CD4-positive, alpha-beta T cell treated with Interferon gamma for 1 hour (primary cell): ENCODE measurements at regions not wholly inside any gene's neighbourhood (a gene's known extent, or its start where the extent isn't known, plus 50 kb on each side); places are given as distances from the start of the nearest gene placed in this dataset.

ENCODE experiments used
- DNase-seq: peaks from one replicate; pipeline ENCODE4 v3.0.0-alpha.2; 2020

DNA sequence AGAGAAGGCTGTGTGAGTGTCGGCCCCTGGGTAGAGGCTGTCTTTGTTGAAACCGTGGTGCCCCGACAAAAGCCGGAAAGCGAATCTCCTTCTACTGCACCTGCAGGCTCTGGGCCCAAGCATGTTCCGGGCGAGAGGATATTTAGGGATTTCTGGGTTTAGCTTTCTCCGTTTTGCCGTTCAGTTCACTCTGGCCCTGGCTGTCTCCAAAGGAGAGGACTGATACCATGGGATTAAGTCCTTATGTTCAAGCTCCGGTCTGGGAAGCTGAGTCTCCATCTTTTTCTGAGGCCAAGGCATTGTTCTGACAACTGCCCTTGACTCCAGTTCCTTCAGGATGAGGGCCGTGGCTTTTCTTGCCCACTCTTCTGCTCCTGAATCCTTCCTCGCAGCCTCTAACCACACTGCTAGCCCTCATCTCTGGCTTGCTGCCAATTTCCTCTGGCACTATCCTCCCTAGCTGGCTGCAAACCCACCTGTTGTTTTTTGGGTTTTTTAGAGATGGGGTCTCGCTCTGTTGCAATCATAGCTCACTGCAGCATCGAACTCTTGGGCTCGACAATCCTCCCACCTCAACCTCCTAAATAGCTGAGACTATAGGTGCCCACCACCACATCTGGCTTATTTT, 206.8 kb downstream of the SKIDA1 start:
- no peak for DNase-seq

DNA sequence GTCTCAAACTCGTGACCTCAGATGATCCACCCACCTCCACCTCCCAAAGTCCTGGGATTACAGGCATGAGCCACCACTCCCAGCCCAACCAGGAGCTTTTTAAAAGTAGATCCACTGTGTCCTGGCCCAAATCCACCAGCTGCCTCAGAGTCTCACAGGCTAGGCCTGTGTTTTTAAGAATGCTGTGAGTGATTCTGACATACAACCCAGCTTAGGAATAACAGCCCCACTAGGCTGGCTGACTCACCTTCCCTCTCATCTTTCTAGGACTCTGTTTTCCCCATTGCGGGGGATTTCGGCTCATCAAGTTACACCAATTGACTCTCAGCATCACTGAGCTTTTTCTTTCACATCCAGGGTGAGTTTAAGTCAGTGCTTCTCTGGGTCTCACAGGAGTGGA, 207.6 kb downstream of the SKIDA1 start:
- no peak for DNase-seq

DNA sequence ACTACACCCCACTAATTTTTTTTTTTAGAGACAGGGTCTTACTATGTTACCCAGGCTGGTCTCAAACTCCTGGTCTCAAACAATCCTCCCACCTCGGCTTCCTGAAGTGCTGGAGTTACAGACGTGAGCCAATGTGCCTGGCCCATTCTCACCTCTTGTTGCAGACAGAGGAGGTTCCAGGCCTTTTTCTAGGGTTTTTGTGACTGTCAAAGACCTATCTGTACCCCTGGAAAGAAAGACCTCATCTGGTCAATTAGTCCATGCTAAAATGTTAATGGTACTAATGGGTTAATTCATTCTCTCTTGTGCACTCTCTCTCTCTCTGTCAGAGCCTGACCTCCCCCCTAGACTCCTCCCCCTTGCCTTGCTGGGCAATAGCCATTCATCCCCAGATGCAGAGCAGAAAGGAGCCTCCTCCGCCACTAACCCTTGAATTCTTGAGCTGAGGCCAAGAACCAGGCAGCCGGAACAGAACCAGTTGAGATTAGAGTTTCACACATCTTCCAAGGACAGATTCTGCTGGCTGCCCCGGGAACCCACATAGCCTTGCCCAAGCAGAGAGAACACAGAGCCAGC, 209.7 kb downstream of the SKIDA1 start:
- no peak for DNase-seq

DNA sequence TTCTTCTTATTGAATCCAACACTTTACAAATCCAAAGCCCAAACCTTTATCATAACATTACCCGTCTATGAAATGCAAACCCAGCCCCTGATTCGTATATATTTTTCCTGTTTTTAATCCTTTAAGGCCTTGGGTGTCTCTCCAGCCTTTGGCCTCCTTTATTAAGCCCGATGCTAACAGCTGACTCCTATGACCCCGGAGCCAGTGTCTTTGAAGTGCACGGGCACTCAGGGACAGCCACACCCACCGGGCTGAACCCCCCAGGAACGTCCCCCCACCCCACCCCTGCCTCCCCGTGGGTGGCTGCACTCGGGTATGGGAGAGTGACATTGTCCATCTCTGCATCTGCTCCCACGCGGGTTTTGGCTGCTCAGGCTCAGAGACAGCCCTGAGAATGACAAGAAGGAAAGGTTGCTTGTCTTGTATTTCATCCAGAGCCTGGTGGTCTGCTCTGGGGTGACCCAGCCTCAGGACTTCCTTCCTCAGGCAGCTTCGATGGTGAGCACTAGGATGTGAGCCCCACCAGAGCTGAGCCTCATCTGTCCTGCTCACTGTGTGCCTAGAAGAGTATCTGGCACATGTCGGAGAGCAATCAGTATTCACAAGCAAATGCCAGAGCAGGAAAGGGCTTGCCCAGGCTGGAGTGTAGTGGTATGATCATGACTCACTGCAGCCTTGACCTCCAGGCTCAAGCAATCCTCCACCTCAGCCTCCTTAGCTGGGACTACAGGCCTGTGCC, 210.4 kb downstream of the SKIDA1 start:
- no peak for DNase-seq

DNA sequence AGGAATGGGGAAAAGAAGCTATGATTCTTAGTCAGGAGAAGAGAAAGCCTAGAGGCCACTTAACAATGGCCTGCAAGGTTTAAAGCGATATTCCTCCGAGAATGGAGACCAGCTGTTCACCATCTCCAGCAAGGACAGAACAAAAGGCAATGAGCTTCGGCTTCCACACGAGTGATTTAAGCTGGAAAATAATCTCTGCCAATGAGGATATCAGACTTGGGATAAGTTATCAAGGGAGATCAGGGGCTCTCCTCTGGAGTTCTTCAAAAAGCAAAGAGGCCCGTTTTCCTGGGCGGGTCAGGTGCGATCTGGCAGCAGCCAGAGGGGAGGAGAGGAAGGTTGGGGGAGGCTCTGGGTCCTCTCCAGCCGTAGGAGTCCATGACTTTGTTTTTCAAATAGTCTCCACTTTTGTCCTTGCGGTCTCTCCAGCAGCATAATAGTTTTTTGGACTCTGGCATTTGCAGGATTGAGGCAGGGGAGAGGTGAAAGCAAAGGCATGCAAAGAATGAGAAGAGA, 211.3 kb downstream of the SKIDA1 start:
- DNase-seq: no peak

DNA sequence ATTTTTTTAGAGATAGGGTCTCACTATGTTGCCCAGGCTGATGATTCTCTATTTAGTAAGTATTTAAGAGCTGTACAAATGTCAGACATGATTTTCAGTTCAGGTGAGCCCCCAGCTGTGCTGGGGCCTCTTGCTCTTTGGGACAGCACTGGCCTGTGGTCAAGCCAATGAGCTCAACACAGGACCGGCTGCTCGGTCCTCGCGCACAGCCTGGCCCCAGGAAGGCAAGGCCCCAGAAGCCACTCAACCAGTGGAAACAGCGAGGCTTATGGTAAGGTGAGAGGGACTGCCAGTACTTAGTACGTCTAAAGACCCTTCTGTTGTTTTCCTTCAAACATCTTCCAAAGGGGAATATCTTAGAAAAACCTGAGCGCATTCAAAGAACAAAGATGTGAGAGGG, 211.8 kb downstream of the SKIDA1 start:
- DNase-seq: no peak

DNA sequence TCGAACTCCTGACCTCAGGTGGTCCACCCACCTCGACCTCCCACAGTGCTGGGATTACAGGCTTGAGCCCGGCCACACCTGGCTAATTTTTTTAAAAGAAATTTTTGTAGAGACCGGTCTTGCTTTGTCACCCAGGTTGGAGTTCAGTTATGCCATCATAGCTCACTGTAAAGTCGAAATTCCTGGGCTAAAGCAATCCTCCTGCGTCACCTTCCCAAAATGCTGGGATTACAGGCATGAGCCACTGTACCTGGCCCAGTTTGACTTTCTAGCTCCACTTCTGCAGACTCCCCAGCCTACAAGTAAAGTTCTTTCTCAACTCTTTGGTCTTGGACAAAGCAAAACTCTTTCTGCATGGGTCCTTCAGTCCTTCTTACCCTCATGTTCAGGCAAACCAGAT, 214.1 kb downstream of the SKIDA1 start:
- DNase-seq: no peak

DNA sequence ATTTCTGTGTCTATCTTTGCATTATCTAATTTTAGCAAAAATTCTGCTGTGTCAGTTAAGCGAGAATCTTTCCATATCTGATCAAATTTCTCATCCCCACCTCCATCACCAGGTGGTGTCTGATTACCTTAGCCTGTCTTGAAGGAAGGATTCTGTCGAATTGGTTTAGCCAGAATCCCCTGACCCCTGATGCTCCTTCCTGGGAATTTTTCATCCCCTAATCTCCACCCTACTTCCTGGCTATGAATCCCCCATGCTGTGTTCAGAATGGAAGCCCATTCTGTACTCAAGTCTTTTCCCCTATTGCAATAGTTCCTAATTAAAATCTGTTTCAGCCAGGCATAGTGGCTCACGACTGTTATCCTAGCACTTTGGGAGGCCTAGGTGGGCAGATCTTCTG, 216.1 kb downstream of the SKIDA1 start:
- no peak for DNase-seq

DNA sequence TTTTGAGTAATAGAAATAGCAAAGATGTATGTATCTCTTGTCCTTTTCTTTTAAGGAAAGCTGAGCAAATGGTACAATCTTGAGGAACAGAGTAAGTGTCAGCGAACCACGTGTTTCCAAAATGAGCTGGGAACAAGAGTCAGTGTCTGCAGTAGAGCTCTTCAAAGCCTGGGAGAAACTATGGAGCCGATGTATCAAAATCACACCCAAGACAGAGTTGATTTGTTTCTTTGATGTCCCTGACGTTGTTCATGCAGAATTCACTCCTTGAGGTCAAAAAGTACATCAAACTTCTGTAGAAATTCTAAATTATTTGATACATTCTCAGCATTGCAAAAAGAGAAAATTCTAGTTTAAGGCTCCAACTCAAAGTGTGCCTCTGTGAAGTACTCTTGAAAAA, 216.5 kb downstream of the SKIDA1 start:
- no peak for DNase-seq

DNA sequence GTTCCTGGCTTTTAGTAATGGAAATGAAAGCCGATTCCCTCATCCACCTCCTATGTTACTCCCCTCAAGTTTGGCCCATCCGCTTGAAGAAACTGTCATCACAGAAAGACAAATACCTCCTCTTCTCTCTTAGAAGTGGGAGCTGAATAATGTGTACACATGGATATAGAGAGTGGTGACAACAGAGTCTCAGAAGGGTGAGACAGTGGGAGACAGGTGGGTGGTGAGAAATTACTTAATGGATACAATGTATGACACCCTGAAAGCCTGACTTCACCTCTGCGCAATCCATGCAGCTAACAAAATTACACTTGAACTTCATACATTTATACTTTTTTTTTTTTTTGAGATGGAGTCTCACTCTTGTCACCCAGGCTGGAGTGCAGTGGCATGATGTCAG, 217.5 kb downstream of the SKIDA1 start:
- no peak for DNase-seq

DNA sequence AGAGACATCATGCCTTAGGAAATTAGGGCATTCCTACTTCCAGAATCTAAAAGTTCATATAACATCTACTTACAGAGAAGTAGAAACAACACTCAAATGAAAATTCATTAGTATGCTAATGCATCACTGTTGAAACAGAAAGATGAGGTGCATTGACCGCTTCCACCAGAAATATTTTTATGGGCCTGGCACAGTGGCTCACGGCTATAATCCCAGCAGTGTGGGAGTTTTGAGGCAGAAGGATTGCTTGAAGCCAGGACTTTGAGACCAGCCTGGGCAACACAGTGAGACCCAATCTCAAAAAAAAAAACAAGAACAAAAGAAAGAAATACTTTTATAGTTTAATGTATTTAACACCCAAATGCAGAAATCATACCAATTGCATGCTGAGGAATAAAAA, 220.9 kb downstream of the SKIDA1 start:
- no peak for DNase-seq

DNA sequence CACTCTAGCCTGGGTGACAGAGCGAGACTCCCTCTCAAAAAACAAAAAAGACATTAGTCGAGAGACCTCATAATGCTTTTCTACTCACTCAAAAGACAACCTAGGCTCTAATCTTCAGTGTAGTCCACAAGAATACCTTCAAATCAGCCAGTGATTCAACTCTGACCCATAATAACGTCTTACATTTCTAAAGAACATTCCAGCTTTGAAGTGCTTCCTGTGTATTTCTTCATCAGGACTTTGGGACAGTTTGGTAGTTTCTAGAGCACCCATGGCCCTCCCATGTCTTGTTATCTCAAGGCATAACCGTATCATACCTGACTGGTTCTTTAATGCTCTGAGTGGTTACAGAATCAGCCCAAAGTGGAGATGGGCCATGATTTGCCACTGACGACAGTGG, 221.3 kb downstream of the SKIDA1 start:
- DNase-seq: no peak

DNA sequence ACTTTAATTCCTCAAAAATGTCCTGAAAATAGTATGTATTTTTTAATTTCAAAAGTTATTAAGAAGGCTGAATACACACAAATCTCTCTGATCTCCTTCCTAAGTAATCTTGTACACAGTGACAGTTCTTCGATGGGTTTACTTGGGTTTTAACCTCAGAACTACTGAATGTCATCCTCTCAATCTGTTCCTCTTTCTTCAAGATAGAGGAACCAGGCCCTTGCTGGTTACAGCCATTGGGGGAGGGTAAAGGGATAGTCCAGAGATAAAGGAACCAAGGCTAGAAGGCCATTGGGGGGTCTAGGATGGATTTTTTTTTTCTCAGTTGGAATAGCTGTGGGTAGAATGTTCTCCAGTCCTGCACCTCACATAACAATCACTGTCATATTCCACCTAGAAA, 224.9 kb downstream of the SKIDA1 start:
- DNase-seq: no peak

DNA sequence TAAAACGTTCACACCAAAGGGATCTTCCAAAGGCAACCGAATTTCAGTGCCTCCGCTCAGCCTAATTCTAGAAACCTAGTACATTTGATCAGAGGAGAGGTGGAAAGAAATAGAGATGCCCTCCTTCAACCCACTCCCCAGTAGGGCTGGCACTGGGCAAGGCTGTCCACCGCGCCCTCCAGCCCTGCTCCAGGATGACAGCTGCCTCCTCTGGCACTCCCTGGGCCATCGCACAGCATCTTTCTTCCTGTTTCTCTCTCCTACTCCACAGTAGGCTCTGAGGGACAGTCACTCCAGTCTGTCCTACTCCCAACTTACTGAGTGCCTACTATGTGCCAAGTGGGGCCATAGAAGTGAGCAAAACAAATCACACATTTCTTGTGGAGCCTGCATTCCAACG, 226.2 kb downstream of the SKIDA1 start:
- no peak for DNase-seq

DNA sequence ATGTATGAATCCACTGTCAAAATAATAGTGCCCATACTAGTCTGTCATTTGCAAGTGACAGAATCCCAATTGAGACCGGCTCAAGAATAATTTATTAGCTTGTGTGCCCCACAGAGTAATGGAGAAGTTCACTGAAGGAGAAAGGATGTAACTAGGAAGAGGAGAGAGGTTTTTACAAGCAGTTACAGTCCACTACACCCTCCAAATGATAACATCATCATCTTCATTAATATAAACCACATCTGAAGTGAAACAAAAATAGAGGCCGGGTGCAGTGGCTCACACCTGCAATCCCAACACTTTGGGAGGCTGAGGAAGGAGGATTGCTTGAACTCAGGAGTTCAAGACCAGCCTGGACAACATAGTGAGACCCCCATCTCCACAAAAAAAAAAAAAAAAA, 226.8 kb downstream of the SKIDA1 start:
- no peak for DNase-seq

DNA sequence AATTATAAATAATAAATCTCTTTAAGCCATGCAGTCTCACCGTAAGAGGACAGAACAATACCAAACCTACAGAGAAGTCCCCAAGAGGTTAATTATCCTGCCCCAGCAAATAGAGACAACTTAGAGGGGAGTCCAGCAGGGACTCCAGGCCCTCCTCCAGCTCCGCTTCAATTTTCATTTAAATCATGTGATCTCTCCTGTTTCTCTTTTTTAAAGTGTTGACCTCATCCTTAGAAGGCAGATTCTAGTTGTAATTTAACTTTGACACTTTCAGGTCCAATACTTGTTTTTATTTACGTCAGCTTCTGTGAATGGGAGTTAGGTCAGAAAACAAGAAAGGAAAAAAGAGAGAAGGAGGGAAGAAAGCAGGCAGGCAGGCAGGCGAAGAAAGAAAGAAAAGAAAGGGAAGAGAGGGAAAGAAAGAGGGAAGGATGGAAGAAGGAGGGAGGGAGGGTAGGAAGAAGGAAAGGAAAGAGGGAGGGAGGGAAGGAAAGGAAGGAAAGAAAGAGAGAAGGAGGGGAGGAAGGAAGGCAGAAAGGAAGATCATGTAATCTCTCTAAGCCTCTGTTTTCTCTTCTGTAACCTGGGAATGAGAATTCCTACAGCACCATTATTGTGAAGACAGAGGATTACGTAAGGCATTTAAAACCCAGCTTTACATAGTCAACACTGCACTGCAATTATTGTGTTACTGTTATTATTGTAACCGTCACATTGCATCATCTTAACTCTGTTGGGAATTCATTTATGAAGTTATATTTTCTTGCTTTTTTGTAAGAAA, 227.7 kb downstream of the SKIDA1 start:
- DNase-seq: no peak

DNA sequence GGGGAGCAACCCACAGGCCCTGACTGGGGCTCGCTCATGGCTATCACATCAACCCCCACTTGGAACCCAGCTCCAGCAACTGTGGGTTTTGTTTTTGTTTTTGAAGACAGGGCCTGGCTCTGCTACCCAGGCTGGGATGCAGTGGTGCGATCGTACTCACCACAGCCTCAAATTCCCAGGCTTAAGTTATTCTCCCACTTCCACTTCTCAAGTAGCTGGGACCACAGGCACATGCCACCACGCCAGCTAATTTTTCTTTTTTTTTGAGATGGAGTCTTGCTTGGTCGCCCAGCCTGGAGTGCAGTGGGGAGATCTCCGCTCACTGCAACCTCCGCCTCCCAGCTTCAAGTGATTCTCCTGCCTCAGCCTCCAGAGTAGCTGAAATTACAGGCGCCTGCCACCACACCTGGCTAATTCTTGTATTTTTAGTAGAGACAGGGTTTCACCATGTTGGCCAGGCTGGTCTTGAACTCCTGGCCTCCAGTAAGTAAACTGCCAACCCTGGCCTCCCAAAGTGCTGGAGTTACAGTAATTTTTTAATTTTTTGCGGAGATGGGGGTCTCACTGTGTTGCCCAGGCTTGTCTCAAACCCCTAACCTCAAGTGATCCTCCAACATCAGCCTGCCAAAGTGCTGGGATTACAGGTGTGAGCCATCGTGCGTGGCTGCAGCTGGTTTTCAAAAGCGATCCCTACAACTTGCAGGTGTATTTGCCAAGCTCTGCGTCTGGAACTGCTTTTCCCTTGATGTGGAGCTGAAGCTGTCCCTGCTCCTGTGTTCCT, 228.7 kb downstream of the SKIDA1 start:
- DNase-seq: no peak

DNA sequence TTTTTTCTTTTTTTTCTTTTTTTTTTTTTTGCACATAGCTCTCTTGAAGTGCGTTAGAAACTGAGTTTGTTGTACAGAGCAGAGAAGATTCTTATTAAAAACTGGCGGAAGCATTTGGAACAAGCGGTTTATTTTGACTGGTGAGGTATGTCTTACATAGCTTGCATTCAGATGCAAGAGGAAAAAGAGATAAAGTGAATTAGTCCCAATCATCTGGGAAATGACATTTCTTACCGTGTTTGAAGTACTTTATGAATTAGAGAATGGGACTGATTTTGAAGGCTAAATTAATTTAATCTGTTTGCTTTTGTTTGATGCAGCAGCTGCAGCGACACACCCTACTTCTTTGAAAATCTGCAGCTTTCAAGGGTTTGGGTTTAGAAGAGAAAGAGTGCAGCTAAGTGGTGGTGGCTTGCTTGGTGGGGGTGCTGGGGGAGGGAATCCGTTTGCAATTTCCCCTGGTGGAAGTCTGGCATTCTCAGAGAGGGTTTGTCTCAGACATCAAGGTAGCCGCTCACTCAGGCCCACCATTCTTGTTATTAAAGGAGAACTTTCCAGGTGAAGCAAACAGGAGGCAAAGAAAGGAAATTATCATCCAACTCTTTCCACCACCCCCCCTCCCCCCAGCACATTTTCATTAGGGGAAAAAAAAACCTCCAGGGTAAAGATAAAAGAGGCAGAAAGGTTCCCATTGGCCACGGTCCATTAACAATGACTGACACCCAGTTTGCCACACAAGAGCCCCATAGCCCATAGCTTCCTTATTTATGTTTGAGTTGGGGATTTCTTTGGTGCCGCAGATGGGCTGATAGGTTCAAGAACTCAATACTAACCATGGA, 231.7 kb downstream of the SKIDA1 start:
- DNase-seq: no peak

DNA sequence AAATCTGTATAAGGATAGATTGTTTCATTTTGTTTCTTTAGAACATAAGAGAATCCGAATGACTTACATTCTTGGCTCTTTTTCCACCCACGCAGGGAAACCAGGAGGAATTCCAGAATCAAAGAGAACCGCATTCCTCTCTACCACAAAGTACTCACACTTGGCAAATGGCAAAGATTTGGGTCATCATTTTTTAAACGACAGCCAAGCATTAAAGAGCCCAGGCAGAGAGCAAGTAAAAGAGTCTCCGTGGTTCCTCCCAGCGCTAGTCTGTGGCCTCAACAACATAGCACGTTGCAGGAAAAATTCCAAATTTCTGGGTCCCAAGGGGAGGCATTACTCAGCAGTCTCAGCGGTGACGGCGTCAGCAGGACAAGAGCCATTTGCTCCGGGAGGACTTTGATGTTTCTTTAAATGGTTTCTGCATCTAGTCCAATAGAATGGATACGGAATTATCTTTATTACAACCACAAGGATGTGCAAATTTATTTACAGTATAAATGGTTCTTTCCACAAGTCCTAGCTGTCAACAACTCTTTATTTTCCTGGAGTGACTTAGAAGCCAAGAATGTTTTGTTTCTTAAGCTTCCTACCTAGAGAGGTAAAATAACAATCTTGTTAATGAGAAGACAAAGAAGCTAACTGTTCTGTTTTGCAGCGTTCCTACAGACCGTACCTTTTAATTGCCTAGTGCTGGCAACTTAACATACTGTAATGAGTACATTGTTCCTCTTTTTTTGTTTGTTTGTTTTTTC, 232.5 kb downstream of the SKIDA1 start:
- DNase-seq: no peak

DNA sequence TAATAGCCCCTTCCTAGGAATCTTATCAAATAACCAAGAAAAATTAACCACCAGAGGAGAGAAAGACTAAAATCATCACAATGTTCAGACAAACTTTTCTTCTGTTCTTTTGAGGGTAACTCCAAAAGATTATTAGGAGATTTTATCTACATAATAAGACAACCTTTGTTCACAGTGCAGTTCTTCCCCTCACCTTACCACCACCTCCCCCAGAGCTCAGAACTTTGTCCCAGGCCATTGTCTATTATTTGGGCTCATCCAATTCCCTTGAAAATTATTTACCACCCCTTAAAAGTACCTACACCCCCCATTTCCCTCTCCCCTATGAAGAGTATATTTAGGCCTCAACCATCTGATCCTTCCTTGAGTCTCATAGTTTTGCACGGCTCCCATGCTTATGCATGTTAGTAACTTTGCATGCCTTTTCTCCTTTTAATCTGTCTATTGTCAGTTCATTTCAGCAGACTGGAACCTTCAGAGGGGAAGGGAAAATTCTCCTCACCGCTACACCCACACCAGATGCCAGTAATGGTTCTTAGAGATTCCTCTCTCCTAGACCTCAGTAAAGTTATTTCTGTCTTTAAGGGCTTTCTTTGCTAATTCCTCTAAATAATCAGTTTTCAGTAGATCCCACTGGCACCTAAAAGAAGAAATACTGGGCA, 234.9 kb downstream of the SKIDA1 start:
- no peak for DNase-seq

DNA sequence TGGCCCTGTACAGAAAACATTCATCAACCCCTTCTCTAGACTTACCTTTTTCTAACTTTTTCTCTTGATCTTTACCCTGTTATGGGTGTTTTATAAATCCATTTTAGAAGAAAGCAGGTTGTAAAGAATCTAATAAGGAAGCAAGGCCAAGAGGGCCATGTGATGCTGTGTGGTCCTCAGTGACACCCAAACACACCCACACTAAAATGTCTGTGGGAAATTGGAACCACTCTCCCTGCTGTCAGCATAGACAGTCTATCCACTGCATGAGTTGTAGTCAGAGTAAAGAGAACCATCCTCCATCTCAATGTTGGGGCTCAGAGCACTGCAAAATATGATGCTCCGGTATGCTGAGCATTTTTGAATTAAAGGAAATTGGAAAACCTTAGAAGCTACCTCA, 235.5 kb downstream of the SKIDA1 start:
- DNase-seq: no peak
